PFSK-1 (cell line): ENCODE measurements at regions not wholly inside any gene's neighbourhood (a gene's known extent, or its start where the extent isn't known, plus 50 kb on each side); places are given as distances from the start of the nearest gene placed in this dataset.

Source experiments
- FOXP2 ChIP-seq: optimal IDR thresholded peaks from 2 replicates; pipeline ENCODE3; 2011; ENCODE audit warnings: borderline replicate concordance, control low read depth, inconsistent platforms; ENCODE audit not compliant: insufficient read depth; ENCODE audit errors: extremely low read length, extremely low read depth
- POLR2AphosphoS5 ChIP-seq: IDR thresholded peaks from 2 replicates; pipeline ENCODE4 v1.6.1; 2012; ENCODE audit warnings: low read depth, mild to moderate bottlenecking, control low read depth, low read length, moderate library complexity
- REST ChIP-seq, 2 experiments: IDR thresholded peaks; 2 replicates each; pipeline versions ENCODE4 v1.6.1 to v1.8.0; 2011 to 2012; ENCODE audit warnings: low read depth in 2 of 2, low read length in 2 of 2, control low read depth in 1 of 2, inconsistent platforms in 1 of 2, mild to moderate bottlenecking in 1 of 2, moderate library complexity in 1 of 2; ENCODE audit not compliant: insufficient read depth in 1 of 2
- SIN3A ChIP-seq: IDR thresholded peaks from 2 replicates; pipeline ENCODE4 v1.6.1; 2012; ENCODE audit warnings: mild to moderate bottlenecking, low read length, moderate library complexity, borderline replicate concordance; ENCODE audit not compliant: insufficient read depth
- TAF1 ChIP-seq: IDR thresholded peaks from 2 replicates; pipeline ENCODE4 v1.6.1; 2012; ENCODE audit warnings: low read length, control low read depth, borderline replicate concordance; ENCODE audit not compliant: insufficient read depth

- TF ChIP-seq FOXP2 (no peak), TAF1 (no peak), REST (IDR thresholded peaks at IDR 0.05; ENCODE audit: insufficient read depth in 1 of 2, low read depth in 2 of 2, low read length in 2 of 2) (no peak), SIN3A (no peak), POLR2AphosphoS5 (no peak)
These were observed 104.9 kb downstream of the PLEKHG1 start for GRCh38 chr6:150704447-150705192.

GRCh38 chr6:150705392-150705791 lies 105.7 kb downstream of the PLEKHG1 start:
- no peak for TF ChIP-seq SIN3A
- no peak for TF ChIP-seq REST (IDR thresholded peaks at IDR 0.05; ENCODE audit: insufficient read depth in 1 of 2, low read depth in 2 of 2, low read length in 2 of 2)
- no peak for TF ChIP-seq POLR2AphosphoS5
- TF ChIP-seq TAF1, result no peak
- no peak for TF ChIP-seq FOXP2

GRCh38 chr6:150710236-150710635 lies 110.6 kb downstream of the PLEKHG1 start:
- TF ChIP-seq SIN3A (no peak), TAF1 (no peak), POLR2AphosphoS5 (no peak), REST (IDR thresholded peaks at IDR 0.05; ENCODE audit: insufficient read depth in 1 of 2, low read depth in 2 of 2, low read length in 2 of 2) (no peak), FOXP2 (no peak)

GRCh38 chr6:150711061-150711460 lies 111.4 kb downstream of the PLEKHG1 start:
- no peak for TF ChIP-seq POLR2AphosphoS5
- TF ChIP-seq FOXP2, result no peak
- no peak for TF ChIP-seq REST (IDR thresholded peaks at IDR 0.05; ENCODE audit: insufficient read depth in 1 of 2, low read depth in 2 of 2, low read length in 2 of 2)
- no peak for TF ChIP-seq SIN3A
- TF ChIP-seq TAF1, result no peak
